Body of pancreas (tissue), 4 donors: ENCODE measurements at regions not wholly inside any gene's neighbourhood (a gene's known extent, or its start where the extent isn't known, plus 50 kb on each side); places are given as distances from the start of the nearest gene placed in this dataset.

Experiments
- CTCF ChIP-seq, 7 experiments: fragments of 450-650 bp in 4 of 7; fragments of 200-600 bp in 3 of 7; sonication (generic) in 3 of 7; IDR thresholded peaks; one replicate each; pipeline ENCODE4 v1.5.1; 2016 to 2019; ENCODE audit warnings: antibody characterized with exemption in 7 of 7
- POLR2A ChIP-seq, 3 donors: fragments of 450-650 bp; IDR thresholded peaks; one replicate each; pipeline ENCODE4 v1.6.1; 2016; ENCODE audit warnings: antibody characterized with exemption in 3 of 3, mild to moderate bottlenecking in 2 of 3

- TF ChIP-seq CTCF (IDR thresholded peaks at IDR 0.05) (no peak), POLR2A (IDR thresholded peaks at IDR 0.05) (no peak)
These were observed 683.4 kb upstream of the FSHR start for GRCh38 chr2:49837561-49838293.
